HG03571 (cell line): ENCODE measurements at regions not wholly inside any gene's neighbourhood (a gene's known extent, or its start where the extent isn't known, plus 50 kb on each side); places are given as distances from the start of the nearest gene placed in this dataset.
"Not testable (repeated sequence)": the region's sequence is repeated elsewhere in the genome, so short reads cannot be mapped to it uniquely, and the experiment has no call there.

Source experiments
- ATAC-seq: cut with Tn5 transposase; IDR thresholded peaks from one replicate; pipeline ENCODE4 v1.9.1; 2021; ENCODE audit not compliant: unreplicated experiment

DNA sequence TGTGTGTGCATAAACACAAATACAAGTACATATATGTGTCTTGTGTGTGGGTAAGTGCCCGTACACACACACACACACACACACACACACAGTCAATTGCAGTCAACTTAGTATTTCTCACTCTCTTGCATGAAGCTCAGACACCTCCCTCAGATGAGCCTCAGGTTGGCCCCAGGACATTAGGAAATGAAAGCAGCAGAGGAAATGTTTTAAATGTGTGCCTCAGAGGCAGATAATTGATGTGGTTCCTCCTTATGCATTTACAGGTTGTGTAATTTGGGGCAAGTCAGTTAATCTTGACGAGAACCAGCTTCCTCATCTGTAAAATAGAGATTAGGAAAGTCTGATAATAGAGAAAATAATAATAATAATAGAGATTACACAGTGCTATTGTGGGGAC lies 814.0 kb upstream of the ID2 start:
- ATAC-seq: no peak

DNA sequence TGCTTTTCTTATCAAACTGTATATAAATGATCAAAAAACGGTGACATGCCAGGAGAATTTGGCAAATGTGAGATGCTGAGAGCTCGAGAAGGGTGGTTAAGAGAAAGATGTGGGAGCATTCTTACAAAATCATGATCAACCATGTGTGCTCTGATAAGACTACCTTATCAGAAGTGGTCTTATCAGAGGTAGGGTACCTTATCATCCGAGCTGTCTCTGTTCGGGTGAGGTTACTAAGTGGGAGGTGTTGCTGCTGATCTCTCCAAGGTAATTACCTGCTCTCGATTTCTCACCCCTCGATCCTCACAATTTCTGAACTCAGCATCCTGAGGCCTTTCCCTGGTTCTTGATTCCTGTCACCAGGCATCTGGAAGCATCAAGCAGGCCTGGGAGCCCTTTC lies 813.0 kb upstream of the ID2 start:
- ATAC-seq: no peak

DNA sequence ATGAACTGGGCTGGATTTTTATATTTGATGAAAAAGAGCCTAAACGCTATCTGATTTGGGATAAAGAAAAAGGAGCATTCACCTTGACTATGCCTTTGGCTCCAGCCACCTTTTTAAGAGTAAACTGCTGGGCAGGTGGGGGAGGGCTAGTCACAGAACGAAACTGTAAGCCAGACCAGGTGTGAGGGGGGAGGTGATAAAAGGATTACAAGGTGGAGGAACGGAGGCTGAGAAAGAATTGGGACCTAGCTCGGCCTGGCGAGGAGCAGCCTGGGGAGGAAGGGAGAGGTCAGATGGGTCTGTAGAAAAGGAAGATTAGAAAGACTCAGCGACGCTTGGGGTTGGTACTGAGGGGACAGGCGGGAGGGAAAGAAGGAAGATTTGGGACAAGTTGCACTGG lies 805.4 kb upstream of the ID2 start:
- not testable (repeated sequence) for ATAC-seq

DNA sequence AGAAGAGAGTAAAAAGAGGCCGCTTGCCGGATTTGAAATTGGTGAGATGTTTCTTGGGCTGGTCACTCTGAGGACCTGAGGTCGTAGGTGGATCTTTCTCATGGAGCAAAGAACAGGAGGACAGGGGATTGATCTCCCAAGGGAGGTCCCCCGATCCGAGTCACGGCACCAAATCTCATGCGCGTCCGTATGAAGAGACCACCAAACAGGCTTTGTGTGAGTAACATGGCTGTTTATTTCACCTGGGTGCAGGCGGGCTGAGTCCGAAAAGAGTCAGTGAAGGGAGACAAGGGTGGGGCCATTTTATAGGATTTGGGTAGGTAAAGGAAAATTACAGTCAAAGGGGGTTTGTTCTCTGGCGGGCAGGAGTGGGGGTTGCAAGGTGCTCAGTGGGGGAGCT lies 803.6 kb upstream of the ID2 start:
- not testable (repeated sequence) for ATAC-seq

DNA sequence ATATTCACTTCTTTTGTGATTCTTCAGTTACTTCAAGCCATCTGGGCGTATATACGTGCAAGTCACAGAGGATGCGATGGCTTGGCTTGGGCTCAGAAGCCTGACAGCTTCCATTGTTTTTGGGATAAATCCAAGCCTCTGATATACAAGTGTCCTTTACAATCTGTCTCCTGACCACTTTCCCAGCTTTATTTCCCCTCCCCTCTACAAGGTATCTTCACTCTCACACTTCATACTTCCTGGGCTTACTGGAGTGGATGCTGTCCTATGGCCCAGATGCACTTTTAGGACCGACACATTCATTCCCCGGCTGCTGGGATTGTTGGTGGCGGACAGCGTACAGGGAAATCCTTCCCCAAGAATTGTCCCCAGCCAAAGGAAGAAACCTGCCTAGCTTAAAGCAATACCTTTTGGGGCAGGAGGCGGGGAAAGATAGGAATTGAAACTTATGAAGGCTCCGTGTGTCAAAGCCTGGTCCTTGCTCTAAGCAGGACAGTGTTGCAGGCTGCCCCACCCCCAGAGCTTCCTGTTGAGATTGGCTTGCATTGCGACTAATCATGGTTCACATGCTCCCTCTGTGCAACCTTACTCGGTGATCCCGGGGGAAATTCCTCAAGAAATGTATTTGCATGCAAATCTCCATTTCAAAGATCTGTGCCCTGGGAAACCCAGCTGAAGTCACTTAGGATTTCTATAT lies 802.9 kb upstream of the ID2 start:
- no peak for ATAC-seq

DNA sequence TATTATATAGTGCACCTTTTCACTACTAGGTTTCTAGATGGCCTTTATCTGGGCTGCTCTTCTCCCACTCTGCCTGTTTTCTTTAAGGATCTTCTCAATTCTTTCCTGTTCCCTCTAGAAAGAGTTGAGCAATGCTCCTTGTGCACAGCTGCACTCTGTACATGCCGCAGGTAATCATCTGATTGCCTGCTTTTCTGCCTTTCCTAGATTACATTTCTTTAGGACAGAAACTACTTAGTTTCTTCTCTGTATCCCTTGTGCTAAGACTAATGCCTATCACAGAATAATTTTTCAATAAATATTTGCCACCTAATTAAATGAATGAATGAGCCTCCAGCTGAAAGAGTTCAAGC lies 802.4 kb upstream of the ID2 start:
- ATAC-seq: no peak

DNA sequence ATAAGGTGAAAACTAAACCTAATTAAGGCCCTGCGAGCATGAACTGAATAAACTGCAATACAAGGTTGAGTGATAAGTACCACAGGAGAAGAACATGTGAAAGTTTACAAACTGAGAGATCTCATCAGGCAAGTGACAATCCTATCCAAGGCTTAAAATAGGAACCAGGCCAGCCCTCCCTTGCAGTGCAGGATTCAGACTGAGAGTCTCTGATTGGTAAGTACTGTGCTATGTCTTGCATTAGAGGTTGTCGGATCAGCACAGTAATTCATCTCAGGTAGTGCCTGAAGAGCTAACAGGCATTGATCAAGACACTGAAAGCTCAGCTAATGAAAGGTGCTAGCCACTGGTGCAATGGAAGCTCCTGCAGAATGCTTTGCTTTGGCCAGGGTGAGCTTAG lies 801.7 kb upstream of the ID2 start:
- no peak for ATAC-seq

DNA sequence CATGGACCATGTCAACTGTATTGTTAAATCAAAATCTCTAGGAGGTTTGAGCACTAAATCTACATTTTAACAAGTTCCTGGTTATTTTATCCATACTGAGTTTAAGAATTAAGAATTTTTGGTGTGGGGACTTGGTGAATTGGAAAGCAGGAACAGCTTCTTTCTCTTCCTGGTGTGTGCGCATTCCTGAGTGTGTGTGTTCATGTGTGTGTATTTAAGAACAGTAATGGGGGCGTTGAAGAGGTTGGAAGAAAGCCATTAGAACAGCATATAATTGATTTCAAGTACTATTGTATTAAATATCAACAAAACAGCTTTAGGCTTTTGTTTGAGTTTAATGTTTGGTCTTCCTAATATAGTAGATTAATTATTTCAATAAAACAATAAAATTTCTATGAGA lies 801.3 kb upstream of the ID2 start:
- no peak for ATAC-seq

DNA sequence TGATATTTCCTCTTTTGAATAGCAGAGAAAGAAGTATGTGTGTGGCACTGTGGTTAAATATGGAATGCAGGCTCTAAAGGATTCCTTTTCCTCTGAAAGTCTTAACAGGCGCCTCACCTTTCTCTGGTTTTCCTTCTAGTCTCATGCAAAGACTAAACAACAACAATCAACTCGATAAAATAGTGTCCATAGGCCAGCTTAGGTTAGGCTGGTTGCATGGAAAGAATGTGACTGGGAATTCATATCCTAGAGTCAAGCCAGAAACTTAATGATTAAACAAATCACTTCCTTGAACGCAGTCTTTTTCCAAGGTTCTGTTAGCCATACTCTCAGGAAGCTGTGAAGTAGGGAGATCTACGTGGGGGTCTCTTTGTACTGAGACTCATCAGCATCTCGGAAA lies 800.8 kb upstream of the ID2 start:
- ATAC-seq: no peak

DNA sequence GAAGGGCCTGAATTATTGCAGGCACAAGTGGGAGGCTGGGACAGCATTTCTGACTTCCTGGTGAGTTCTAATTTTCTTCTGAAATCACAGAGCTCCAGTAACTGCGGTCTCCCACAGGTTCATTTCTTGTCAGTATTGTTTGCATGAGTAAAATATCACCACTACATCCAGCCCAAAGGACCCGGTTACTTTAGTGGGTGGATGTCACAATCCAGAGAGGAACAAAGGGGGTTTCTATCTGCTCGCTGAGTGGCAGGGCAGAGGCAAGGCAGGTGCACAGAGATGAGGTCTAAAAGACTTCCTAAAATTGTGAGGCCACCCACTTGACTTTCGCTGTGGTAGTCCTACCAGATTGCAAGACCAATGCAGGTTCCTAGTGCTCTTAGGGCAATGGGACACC lies 800.4 kb upstream of the ID2 start:
- ATAC-seq: no peak

DNA sequence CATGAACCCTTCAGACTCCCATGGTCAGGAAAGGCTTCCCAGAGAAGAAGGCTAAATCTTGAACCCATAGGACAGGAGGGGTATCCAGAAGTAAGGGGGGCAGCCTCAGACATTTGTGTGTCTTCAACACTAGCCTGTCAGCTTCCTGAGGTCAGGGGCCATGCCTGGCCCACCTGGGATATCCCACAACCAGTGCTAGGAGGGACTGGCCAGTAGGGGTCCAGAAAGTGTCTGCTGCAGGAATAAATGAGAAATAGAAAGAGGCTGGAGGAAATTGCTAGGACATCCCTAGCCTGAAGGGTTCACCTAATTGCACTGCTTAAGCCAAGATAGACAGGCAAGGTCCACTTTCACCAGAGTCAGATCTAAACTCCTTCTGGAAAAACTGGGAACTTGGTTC lies 799.6 kb upstream of the ID2 start:
- no peak for ATAC-seq

DNA sequence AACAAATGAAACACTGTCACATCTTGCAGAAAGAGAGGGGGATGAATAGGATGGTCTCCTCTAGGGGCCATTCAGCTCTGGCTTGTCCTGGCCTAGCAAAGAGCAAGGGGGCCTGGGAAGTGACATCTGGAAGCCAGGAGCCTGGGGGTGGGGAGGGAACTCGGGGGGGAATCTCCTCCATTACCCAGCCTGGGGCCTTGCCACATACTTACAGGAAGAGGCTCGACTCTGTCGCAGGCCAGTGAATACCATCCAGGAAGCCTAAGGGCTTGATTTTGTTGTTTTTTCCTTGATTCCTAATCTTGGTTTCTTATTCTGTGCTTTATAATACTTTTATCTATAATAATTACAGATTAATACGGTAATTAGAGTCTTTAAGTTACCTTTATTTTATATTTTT lies 797.5 kb upstream of the ID2 start:
- no peak for ATAC-seq

DNA sequence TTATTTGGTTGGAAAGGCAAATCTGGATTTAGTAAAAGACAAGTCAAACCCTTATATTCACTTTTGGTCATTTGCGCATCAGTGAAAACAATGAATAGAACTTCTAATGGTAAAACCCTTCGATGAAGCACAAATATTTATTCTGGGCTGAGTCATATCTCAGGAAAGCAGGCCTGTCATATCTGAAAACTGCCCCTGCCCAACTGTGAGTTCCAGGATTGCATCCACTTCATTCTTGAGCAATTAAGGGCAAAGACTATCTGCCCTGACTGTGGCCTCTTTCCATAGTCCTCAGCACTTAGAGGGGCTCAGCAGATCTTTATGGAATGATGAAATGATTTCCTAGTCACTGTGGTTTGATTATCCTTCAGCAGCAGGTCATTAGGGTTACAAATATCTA lies 795.2 kb upstream of the ID2 start:
- ATAC-seq: no peak

DNA sequence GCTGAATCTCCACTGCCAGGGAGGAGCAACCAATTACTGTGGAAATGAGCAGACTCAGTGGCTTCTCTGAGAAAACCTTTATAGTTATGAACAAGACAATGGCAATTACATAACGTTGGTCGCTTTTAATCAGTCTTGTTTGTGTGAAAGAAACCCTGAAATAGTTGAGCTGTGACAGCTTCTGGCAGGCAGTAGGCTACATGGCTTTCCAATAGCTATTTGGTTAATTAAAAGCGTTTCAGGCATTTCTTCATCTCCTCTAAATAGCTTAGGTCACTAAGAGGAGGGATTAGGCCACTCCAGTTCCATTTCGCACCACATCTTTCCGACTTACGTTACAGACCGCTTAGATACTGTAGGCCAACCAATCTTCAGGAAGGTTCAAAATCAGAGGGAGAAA lies 794.4 kb upstream of the ID2 start:
- ATAC-seq: no peak

DNA sequence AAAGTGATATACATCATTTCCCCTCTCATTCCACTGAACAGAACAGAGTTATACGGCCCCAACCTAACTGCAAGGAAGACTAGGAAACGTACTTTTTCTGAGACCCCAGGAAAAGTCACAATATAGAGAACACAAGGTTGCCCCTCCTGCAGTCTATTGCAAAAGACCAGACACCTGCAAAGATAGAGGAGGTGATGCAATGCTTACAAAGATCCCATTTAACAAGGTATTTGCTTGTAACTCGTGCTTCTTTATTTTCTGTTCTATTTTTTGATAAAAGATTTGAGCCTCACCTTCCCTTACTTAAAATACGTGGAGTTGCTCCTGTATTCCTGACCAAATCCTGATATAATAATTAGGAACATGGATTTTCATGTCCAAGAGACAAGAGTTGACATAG lies 793.0 kb upstream of the ID2 start:
- no peak for ATAC-seq

DNA sequence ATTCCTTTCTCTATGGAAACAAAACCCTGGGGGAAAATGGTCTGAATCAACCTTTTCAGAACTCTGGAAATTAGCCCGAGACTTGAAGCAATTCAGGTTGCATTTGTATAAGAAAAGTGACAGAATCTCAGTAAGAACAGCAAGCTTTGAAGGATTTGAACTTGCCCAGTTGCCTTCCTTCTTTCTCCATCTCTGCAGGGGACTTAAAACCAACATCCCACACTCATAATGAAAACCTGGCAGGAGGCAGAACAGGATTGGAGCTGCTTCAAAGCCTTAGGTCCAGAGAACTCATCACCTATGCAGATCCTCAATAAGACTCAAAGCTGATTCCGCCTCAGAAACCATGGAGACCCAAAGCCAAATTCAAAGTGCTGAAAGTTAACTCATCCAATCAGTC lies 790.5 kb upstream of the ID2 start:
- ATAC-seq: no peak

DNA sequence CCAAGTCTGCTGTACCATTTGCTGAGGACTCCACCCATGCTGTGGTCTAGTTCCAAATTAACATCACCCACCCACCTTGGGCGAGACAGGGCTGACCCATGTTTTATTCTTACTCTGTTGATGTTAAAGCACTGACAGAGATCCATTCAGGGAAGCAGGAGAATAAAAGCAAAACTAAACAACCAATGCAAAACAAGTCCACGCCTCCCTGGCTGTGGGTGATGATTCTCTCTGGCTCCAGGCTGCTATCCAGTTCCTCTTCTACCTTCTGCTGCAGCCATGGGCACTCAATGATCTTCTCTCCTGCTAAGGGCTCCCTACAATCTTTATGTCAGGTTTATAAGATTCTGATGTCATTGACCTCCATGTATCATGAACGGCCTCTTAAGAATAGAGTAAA lies 786.6 kb upstream of the ID2 start:
- ATAC-seq: no peak

DNA sequence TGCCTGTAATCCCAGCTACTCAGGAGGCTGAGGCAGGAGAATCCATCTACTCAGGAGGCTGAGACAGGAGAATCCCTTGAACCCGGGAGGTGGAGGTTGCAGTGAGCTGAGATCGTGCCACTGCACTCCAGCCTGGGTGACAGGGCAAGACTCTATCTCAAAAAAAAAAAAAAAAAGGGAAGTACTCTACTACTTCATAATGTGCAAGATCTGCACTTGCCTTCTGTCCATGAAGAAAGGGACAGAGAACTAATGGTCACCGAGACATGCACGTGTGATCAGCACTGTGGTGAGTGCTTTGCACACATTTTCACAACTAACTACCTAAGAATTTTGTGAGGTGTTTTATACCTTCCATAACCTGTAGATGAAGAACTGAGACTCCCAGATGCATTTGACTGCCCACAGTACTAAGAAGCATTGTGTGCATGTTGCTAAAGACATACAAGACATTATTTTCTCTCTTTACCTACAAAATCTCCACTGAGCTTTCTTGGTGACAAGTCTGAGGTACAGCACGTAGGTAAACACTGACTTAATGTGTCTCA lies 784.8 kb upstream of the ID2 start:
- no peak for ATAC-seq

DNA sequence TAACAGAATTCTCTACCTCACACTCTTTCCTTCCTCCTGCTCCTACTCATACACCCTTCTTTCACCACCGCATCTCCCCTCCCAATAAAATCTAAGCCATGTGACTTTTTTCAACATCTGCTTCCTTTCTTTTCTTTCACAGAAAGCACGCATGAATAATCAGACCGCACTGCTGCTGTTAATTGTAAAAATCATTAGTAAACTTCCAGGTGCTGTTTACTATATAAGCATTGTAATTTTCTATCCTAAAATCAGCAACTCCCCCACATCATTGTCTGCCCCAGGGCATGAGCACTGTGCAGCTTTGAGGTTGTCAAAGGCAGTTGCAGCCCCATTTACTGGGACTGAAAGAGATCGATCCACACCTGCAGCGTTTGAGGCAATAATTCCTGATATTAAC lies 782.6 kb upstream of the ID2 start:
- no peak for ATAC-seq

DNA sequence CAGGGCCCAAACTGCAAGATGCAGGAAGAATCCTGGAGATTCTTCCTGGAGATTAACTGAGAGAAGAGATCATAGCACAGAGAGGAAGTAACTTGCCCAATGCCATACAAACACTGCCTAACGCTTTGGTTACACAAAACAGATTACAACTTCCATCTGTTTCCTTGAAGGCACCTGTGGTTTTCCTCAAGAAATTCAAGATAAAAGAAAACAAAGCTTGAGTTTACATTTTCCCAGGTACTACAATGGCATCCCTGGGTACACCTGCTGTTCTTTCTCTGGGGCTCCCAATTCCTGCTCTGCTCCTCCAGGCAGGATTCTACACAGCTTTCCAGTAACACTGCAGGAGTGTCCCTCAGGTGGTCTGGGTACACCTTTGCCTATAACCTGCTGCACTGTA lies 781.9 kb upstream of the ID2 start:
- no peak for ATAC-seq

DNA sequence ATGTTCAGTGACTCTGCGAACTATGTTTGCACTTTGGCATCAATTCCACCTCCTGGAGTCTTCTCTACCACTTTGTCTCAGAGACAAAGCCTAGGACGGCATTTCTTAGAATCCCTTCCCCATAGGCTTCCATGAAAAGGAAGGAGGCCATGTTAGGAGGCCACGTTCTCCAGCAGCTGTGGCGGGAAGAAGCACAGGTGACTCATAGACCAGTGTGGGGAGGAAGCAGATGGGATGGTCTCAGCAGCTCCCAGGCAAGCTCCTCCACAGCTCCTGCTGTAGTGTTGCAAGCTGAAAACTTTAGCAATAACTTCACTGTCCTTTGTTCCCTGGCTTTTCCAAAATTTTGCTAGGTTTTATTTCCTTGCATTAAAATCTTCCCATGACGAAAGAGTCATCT lies 781.3 kb upstream of the ID2 start:
- ATAC-seq: no peak

DNA sequence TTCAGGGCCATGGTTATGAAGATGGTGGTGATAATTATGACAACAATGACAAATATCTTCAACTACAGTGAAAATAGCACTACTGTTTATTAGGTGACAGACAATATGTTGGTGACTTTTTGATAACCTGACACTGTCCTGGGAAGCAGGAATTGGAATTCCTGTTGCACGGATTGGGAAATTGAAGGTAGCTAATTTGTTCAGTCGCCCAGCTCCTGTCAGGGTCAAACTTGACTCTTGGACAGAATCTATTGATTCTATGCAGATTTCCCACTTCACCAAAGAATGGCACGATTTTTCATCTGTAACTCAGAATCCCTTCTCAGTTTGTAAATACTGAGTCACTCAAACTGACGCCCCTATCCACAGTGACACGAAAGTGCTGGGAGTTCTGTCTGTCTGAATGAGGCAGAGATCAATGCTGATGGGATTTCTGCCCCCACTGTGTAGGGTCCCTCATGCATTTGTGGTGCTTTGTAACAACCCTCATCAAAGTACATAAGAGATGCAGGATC lies 779.5 kb upstream of the ID2 start:
- no peak for ATAC-seq

DNA sequence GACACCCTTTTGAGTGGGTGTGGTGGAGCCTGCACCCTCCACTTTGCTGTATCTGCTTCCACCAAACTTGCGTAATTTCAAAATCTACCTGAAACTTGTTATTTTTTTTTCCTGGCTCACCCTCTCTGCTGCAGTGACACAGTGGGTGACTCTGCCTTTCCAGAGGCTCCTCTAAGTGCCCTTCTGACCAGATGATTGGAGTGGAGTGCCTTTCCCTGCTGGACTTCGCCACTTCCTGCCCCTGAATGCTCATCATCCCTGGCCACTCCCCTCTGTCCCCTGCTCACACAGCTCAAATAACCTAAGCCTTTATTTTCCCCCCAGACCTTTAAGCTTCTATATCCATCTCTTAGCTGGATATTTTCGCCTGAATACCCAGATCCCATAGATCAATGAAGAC lies 777.5 kb upstream of the ID2 start:
- ATAC-seq: no peak
